Gastrocnemius medialis (tissue), 4 donors: ENCODE measurements at regions not wholly inside any gene's neighbourhood (a gene's known extent, or its start where the extent isn't known, plus 50 kb on each side); places are given as distances from the start of the nearest gene placed in this dataset.

Source experiments
- ATAC-seq, 2 donors: fragments of 150-250 bp; one replicate each; pipeline ENCODE4 v1.9.1; 2016
- DNase-seq, 2 donors: peaks; one replicate each; pipeline ENCODE4 v3.0.0-alpha.2; 2019
- H3K27ac ChIP-seq, 4 donors: fragments of 200-600 bp; sonication (generic); 1 replicate in 1 of 4; 2 replicates in 3 of 4; pipeline ENCODE4 v1.5.1; 2016 to 2018; ENCODE audit warnings: mild to moderate bottlenecking in 2 of 4, moderate library complexity in 1 of 4
- H3K27me3 ChIP-seq, 3 donors: fragments of 200-600 bp; sonication (generic) in 2 of 3; 1 replicate in 1 of 3; 2 replicates in 2 of 3; pipeline versions ENCODE4 v1.5.1 to v1.6.0; 2016 to 2019; ENCODE audit warnings: mild to moderate bottlenecking in 1 of 3, moderate library complexity in 1 of 3
- H3K36me3 ChIP-seq, 2 donors: fragments of 200-600 bp; sonication (generic) in 1 of 2; one replicate each; pipeline ENCODE4 v1.5.1; 2017 to 2018
- H3K4me1 ChIP-seq, 2 donors: fragments of 200-600 bp; sonication (generic) in 1 of 2; one replicate each; pipeline ENCODE4 v1.5.1; 2016 to 2017; ENCODE audit warnings: mild to moderate bottlenecking in 2 of 2
- H3K4me3 ChIP-seq, 4 donors: fragments of 200-600 bp; sonication (generic) in 3 of 4; 1 replicate in 1 of 4; 2 replicates in 3 of 4; pipeline ENCODE4 v1.5.1; 2016 to 2019; ENCODE audit warnings: mild to moderate bottlenecking in 2 of 4
- H3K9me3 ChIP-seq, 3 donors: fragments of 200-600 bp; sonication (generic) in 2 of 3; 1 replicate in 1 of 3; 2 replicates in 2 of 3; pipeline ENCODE4 v1.5.1; 2016 to 2019
- CTCF ChIP-seq, 5 experiments: fragments of 450-650 bp in 3 of 5; fragments of 200-600 bp in 2 of 5; sonication (generic) in 2 of 5; IDR thresholded peaks in 4 of 5; conservative IDR thresholded peaks in 1 of 5; 1 replicate in 4 of 5; 2 replicates in 1 of 5; pipeline ENCODE4 v1.5.1; 2016 to 2019; ENCODE audit warnings: antibody characterized with exemption in 5 of 5, mild to moderate bottlenecking in 3 of 5, moderate library complexity in 3 of 5
- POLR2A ChIP-seq, 2 donors: fragments of 450-650 bp; IDR thresholded peaks; one replicate each; pipeline ENCODE4 v1.6.1; 2017; ENCODE audit warnings: antibody characterized with exemption in 2 of 2, mild to moderate bottlenecking in 2 of 2, moderate library complexity in 2 of 2
- in situ Hi-C, 4 donors: fragments of 200-750 bp; cut with MboI; loops; one replicate each; pipeline versions ENCODE4 v1.15.0 to v1.8.0; 2017; ENCODE audit warnings: low sequenced_read_pairs in 4 of 4
- intact Hi-C: fragments of 100-400 bp; cut with DNase I; formaldehyde crosslinking; loops from one replicate; pipeline ENCODE4 v1.15.1; 2023; ENCODE audit warnings: low total_unique reads

GRCh38 chr12:67096533-67097318 lies 172.4 kb upstream of the CAND1 start:
- no peak overlapping the region for H3K27ac ChIP-seq
- no peaks in the 10 kb centered on the region for H3K9me3 ChIP-seq
- no peaks in the 10 kb centered on the region for H3K36me3 ChIP-seq
- intact Hi-C loops (no loop called here), in situ Hi-C loops (no loop called here)
- DNase-seq (no peak), ATAC-seq (no peak)
- TF ChIP-seq POLR2A (IDR thresholded peaks at IDR 0.05) (no peak), CTCF (IDR thresholded peaks at IDR 0.05 in 4 of 5, conservative IDR thresholded peaks at IDR 0.05 in 1 of 5) (no peak)
- no peak overlapping the region for H3K4me3 ChIP-seq
- H3K4me1 ChIP-seq: no peaks in the 10 kb centered on the region
- no peaks in the 10 kb centered on the region for H3K27me3 ChIP-seq

GRCh38 chr12:67099858-67100257 lies 169.3 kb upstream of the CAND1 start:
- TF ChIP-seq POLR2A (IDR thresholded peaks at IDR 0.05) (no peak), CTCF (IDR thresholded peaks at IDR 0.05 in 4 of 5, conservative IDR thresholded peaks at IDR 0.05 in 1 of 5) (no peak)
- H3K9me3 ChIP-seq: no peaks in the 10 kb centered on the region
- DNase-seq (no peak), ATAC-seq (no peak)
- no peaks in the 10 kb centered on the region for H3K4me1 ChIP-seq
- H3K27ac ChIP-seq: no peak overlapping the region
- in situ Hi-C loops (no loop called here), intact Hi-C loops (no loop called here)
- no peaks in the 10 kb centered on the region for H3K27me3 ChIP-seq
- no peaks in the 10 kb centered on the region for H3K36me3 ChIP-seq
- no peak overlapping the region for H3K4me3 ChIP-seq

GRCh38 chr12:67103521-67103920 lies 165.6 kb upstream of the CAND1 start:
- peaks cover 0 to 9% (median 0%) of the 10 kb centered on the region in 3 donors for H3K9me3 ChIP-seq
- no peak for DNase-seq
- intact Hi-C loops: no loop called here
- ATAC-seq: no peak
- H3K27ac ChIP-seq: no peak overlapping the region
- no peaks in the 10 kb centered on the region for H3K4me1 ChIP-seq
- TF ChIP-seq CTCF (IDR thresholded peaks at IDR 0.05 in 4 of 5, conservative IDR thresholded peaks at IDR 0.05 in 1 of 5) (no peak), POLR2A (IDR thresholded peaks at IDR 0.05) (no peak)
- H3K36me3 ChIP-seq: no peaks in the 10 kb centered on the region
- H3K27me3 ChIP-seq: no peaks in the 10 kb centered on the region
- in situ Hi-C loops: no loop called here
- H3K4me3 ChIP-seq: no peak overlapping the region

GRCh38 chr12:67107235-67107634 lies 161.9 kb upstream of the CAND1 start:
- H3K36me3 ChIP-seq: no peaks in the 10 kb centered on the region
- H3K9me3 ChIP-seq: peaks cover 0 to 9% (median 0%) of the 10 kb centered on the region in 3 donors
- intact Hi-C loops: no loop called here
- H3K4me3 ChIP-seq: no peak overlapping the region
- TF ChIP-seq POLR2A (IDR thresholded peaks at IDR 0.05) (no peak), CTCF (IDR thresholded peaks at IDR 0.05 in 4 of 5, conservative IDR thresholded peaks at IDR 0.05 in 1 of 5) (no peak)
- H3K27me3 ChIP-seq: no peaks in the 10 kb centered on the region
- no peak overlapping the region for H3K27ac ChIP-seq
- in situ Hi-C loops: no loop called here
- ATAC-seq (no peak), DNase-seq (no peak)
- no peaks in the 10 kb centered on the region for H3K4me1 ChIP-seq
